HepG2 (cell line): ENCODE measurements at regions not wholly inside any gene's neighbourhood (a gene's known extent, or its start where the extent isn't known, plus 50 kb on each side); places are given as distances from the start of the nearest gene placed in this dataset.

Experiments used
- FOXJ3 ChIP-seq: sonication (generic); formaldehyde crosslinking; IDR thresholded peaks from 2 replicates; pipeline ENCODE4 v1.4.0; 2020; ENCODE audit warnings: missing genetic modification reagents, mild to moderate bottlenecking, borderline replicate concordance
- HOXA3 ChIP-seq: sonication (generic); formaldehyde crosslinking; IDR thresholded peaks from 2 replicates; pipeline ENCODE4 v1.5.0; 2020; ENCODE audit warnings: missing genetic modification reagents
- KDM3A ChIP-seq: IDR thresholded peaks from 2 replicates; pipeline ENCODE4 v1.6.1; 2018; ENCODE audit warnings: low read depth, missing compliant biosample characterization
- NFKBIZ ChIP-seq: IDR thresholded peaks from 2 replicates; pipeline ENCODE4 v1.6.1; 2018; ENCODE audit warnings: missing genetic modification reagents, missing compliant biosample characterization
- REL ChIP-seq: sonication (generic); formaldehyde crosslinking; conservative IDR thresholded peaks from 2 replicates; pipeline ENCODE4 v1.8.0; 2022; ENCODE audit warnings: mild to moderate bottlenecking, missing genetic modification reagents, moderate library complexity
- SOX13 ChIP-seq, 3 experiments: fragments of 450-650 bp in 1 of 3; sonication (generic) in 1 of 3; formaldehyde crosslinking in 1 of 3; IDR thresholded peaks in 2 of 3; conservative IDR thresholded peaks in 1 of 3; 2 replicates each; pipeline versions ENCODE4 v1.5.0 to v1.6.1; 2016 to 2020; ENCODE audit warnings: antibody characterized with exemption in 1 of 3, mild to moderate bottlenecking in 1 of 3, missing compliant biosample characterization in 1 of 3, missing genetic modification reagents in 1 of 3, moderate library complexity in 1 of 3
- TOE1 ChIP-seq: sonication (generic); formaldehyde crosslinking; IDR thresholded peaks from 2 replicates; pipeline ENCODE4 v1.4.0; 2020; ENCODE audit warnings: mild to moderate bottlenecking, missing genetic modification reagents
- ZNF225 ChIP-seq: sonication (generic); formaldehyde crosslinking; IDR thresholded peaks from 2 replicates; pipeline ENCODE4 v1.4.0; 2020; ENCODE audit warnings: mild to moderate bottlenecking, missing genetic modification reagents
- TF ChIP-seq, protein P1 (sequence below): sonication (generic); formaldehyde crosslinking; IDR thresholded peaks from 2 replicates; pipeline ENCODE4 v1.4.0; 2020; ENCODE audit warnings: low read depth, missing genetic modification reagents
- TF ChIP-seq, protein P2 (sequence below): IDR thresholded peaks from 2 replicates; pipeline ENCODE4 v1.6.1; 2016; ENCODE audit warnings: low read depth, borderline replicate concordance
- TF ChIP-seq, protein P3 (sequence below), 2 experiments: sonication (generic) in 1 of 2; formaldehyde crosslinking in 1 of 2; IDR thresholded peaks; 2 replicates each; pipeline versions ENCODE4 v1.4.0 to v1.6.1; 2018 to 2020; ENCODE audit warnings: missing genetic modification reagents in 2 of 2, borderline replicate concordance in 1 of 2, low read depth in 1 of 2, mild to moderate bottlenecking in 1 of 2, missing biosample characterization in 1 of 2
- TF ChIP-seq, protein P4 (sequence below): sonication (generic); formaldehyde crosslinking; IDR thresholded peaks from 2 replicates; pipeline ENCODE4 v1.8.0; 2022; ENCODE audit warnings: missing genetic modification reagents, low read depth, mild to moderate bottlenecking, borderline replicate concordance
- TF ChIP-seq, protein P5 (sequence below), 2 experiments: IDR thresholded peaks; 2 replicates each; pipeline ENCODE4 v1.6.1; 2011 to 2012; ENCODE audit warnings: low read length in 2 of 2, borderline replicate concordance in 1 of 2, low read depth in 1 of 2, mild to moderate bottlenecking in 1 of 2, moderate library complexity in 1 of 2
- TF ChIP-seq, protein P6 (sequence below): sonication (generic); formaldehyde crosslinking; IDR thresholded peaks from 2 replicates; pipeline ENCODE4 v1.4.0; 2020; ENCODE audit warnings: missing genetic modification reagents

DNA sequence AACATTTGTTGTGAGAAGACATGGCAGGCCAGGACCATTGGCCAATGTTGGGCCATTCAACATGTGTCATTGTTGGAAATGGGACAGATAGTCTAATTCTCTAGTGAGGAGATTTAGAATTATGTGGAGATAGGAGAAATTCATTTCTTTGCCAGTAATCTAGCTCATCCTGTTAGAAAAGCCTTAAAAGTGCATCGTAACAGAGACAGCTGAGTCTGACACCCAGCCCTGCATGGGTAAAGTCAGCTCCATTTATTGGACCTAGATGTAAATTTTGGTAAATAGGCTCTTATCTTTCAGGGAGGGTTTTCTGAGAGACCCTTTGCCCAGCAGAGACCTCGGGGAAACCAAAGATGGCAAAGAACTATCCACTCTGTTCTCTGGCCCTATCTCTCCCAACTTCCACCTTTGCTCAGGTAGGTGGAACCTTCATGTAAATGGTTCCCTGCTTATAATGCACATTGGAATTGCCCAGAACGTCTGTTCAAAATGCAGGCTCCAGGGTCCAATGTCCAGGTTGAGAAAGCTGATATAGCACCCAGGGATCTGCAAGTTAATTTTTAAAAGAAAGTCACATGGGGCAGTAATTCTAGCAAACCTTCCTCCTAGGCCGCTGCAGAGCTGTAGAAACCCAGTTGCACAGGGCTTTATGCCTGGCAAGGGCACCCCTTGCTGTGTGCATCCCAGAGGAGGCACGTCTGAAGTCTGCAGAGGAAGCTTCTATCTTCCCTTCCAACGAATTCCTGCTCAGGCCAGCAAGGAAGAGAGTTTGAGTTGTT, 365.9 kb upstream of the PROK2 start (continued):
- TF ChIP-seq KDM3A (CRISPR knock-in tag), result peak; percentile 56; the same call in 1 of the 2 replicates
- TF ChIP-seq, protein P1, sequence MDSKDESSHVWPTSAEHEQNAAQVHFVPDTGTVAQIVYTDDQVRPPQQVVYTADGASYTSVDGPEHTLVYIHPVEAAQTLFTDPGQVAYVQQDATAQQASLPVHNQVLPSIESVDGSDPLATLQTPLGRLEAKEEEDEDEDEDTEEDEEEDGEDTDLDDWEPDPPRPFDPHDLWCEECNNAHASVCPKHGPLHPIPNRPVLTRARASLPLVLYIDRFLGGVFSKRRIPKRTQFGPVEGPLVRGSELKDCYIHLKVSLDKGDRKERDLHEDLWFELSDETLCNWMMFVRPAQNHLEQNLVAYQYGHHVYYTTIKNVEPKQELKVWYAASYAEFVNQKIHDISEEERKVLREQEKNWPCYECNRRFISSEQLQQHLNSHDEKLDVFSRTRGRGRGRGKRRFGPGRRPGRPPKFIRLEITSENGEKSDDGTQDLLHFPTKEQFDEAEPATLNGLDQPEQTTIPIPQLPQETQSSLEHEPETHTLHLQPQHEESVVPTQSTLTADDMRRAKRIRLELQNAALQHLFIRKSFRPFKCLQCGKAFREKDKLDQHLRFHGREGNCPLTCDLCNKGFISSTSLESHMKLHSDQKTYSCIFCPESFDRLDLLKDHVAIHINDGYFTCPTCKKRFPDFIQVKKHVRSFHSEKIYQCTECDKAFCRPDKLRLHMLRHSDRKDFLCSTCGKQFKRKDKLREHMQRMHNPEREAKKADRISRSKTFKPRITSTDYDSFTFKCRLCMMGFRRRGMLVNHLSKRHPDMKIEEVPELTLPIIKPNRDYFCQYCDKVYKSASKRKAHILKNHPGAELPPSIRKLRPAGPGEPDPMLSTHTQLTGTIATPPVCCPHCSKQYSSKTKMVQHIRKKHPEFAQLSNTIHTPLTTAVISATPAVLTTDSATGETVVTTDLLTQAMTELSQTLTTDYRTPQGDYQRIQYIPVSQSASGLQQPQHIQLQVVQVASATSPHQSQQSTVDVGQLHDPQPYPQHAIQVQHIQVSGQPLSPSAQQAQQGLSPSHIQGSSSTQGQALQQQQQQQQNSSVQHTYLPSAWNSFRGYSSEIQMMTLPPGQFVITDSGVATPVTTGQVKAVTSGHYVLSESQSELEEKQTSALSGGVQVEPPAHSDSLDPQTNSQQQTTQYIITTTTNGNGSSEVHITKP (CRISPR knock-in tag), result peak; percentile 97
- no peak for TF ChIP-seq ZNF225 (CRISPR knock-in tag)
- 0 out of 2 replicates have a peak, but pooled peaks have one; percentile 16 for TF ChIP-seq NFKBIZ (CRISPR knock-in tag)
- no peak for TF ChIP-seq REL
- peak; percentile 29; the same call in 1 of the 2 replicates for TF ChIP-seq HOXA3 (CRISPR knock-in tag)
- TF ChIP-seq, protein P2, sequence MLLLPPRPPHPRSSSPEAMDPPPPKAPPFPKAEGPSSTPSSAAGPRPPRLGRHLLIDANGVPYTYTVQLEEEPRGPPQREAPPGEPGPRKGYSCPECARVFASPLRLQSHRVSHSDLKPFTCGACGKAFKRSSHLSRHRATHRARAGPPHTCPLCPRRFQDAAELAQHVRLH (CRISPR knock-in tag), result peak; percentile 29; the same call in 1 of the 2 replicates
- peak; percentile 28; the same call in 1 of the 2 replicates for TF ChIP-seq FOXJ3 (CRISPR knock-in tag)
- TF ChIP-seq, protein P3, sequence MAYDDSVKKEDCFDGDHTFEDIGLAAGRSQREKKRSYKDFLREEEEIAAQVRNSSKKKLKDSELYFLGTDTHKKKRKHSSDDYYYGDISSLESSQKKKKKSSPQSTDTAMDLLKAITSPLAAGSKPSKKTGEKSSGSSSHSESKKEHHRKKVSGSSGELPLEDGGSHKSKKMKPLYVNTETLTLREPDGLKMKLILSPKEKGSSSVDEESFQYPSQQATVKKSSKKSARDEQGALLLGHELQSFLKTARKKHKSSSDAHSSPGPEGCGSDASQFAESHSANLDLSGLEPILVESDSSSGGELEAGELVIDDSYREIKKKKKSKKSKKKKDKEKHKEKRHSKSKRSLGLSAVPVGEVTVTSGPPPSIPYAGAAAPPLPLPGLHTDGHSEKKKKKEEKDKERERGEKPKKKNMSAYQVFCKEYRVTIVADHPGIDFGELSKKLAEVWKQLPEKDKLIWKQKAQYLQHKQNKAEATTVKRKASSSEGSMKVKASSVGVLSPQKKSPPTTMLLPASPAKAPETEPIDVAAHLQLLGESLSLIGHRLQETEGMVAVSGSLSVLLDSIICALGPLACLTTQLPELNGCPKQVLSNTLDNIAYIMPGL (CRISPR knock-in tag; IDR thresholded peaks at IDR 0.05; ENCODE audit: borderline replicate concordance in 1 of 2, low read depth in 1 of 2), result peak in 1 of 2 experiments; percentile 53; a peak in 1 of 4 replicates
- no peak for TF ChIP-seq TOE1 (CRISPR knock-in tag)
- TF ChIP-seq, protein P4, sequence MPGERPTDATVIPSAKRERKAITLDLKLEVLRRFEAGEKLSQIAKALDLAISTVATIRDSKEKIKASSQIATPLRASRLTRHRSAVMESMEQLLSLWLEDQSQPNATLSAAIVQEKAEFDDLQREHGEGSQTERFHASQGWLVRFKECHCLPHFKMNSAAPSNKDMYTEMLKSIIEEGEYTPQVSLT, result no peak
- TF ChIP-seq SOX13 (IDR thresholded peaks at IDR 0.05), result no peak
- peak in 1 of 2 experiments; percentile 61; a peak in 1 of 4 replicates for TF ChIP-seq SOX13 (CRISPR knock-in tag; conservative IDR thresholded peaks at IDR 0.05 in 1 of 2, IDR thresholded peaks at IDR 0.05 in 1 of 2)
- TF ChIP-seq, protein P5, sequence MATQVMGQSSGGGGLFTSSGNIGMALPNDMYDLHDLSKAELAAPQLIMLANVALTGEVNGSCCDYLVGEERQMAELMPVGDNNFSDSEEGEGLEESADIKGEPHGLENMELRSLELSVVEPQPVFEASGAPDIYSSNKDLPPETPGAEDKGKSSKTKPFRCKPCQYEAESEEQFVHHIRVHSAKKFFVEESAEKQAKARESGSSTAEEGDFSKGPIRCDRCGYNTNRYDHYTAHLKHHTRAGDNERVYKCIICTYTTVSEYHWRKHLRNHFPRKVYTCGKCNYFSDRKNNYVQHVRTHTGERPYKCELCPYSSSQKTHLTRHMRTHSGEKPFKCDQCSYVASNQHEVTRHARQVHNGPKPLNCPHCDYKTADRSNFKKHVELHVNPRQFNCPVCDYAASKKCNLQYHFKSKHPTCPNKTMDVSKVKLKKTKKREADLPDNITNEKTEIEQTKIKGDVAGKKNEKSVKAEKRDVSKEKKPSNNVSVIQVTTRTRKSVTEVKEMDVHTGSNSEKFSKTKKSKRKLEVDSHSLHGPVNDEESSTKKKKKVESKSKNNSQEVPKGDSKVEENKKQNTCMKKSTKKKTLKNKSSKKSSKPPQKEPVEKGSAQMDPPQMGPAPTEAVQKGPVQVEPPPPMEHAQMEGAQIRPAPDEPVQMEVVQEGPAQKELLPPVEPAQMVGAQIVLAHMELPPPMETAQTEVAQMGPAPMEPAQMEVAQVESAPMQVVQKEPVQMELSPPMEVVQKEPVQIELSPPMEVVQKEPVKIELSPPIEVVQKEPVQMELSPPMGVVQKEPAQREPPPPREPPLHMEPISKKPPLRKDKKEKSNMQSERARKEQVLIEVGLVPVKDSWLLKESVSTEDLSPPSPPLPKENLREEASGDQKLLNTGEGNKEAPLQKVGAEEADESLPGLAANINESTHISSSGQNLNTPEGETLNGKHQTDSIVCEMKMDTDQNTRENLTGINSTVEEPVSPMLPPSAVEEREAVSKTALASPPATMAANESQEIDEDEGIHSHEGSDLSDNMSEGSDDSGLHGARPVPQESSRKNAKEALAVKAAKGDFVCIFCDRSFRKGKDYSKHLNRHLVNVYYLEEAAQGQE (IDR thresholded peaks at IDR 0.05; ENCODE audit: borderline replicate concordance in 1 of 2, low read depth in 1 of 2, low read length in 2 of 2), result no peak; a peak in 1 of 4 replicates
- TF ChIP-seq, protein P6, sequence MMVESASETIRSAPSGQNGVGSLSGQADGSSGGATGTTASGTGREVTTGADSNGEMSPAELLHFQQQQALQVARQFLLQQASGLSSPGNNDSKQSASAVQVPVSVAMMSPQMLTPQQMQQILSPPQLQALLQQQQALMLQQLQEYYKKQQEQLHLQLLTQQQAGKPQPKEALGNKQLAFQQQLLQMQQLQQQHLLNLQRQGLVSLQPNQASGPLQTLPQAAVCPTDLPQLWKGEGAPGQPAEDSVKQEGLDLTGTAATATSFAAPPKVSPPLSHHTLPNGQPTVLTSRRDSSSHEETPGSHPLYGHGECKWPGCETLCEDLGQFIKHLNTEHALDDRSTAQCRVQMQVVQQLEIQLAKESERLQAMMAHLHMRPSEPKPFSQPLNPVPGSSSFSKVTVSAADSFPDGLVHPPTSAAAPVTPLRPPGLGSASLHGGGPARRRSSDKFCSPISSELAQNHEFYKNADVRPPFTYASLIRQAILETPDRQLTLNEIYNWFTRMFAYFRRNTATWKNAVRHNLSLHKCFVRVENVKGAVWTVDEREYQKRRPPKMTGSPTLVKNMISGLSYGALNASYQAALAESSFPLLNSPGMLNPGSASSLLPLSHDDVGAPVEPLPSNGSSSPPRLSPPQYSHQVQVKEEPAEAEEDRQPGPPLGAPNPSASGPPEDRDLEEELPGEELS (CRISPR knock-in tag), result peak; percentile 28; the same call in 1 of the 2 replicates
